IPS-18a (cell line): ENCODE measurements at regions not wholly inside any gene's neighbourhood (a gene's known extent, or its start where the extent isn't known, plus 50 kb on each side); places are given as distances from the start of the nearest gene placed in this dataset.
"Not testable (repeated sequence)": the region's sequence is repeated elsewhere in the genome, so short reads cannot be mapped to it uniquely, and the experiment has no call there.

Experiments used
- H3K27ac ChIP-seq: one replicate; pipeline ENCODE4 v1.5.1; 2013; ENCODE audit warnings: low read length
- H3K27me3 ChIP-seq: one replicate; pipeline ENCODE4 v1.6.1; 2013; ENCODE audit warnings: mild to moderate bottlenecking, low read length; ENCODE audit not compliant: control insufficient read depth, insufficient read depth
- H3K36me3 ChIP-seq: one replicate; pipeline ENCODE4 v1.6.1; 2013; ENCODE audit warnings: low read depth, low read length; ENCODE audit not compliant: control insufficient read depth
- H3K4me1 ChIP-seq: one replicate; pipeline ENCODE4 v1.6.1; 2013; ENCODE audit warnings: low read depth, low read length; ENCODE audit not compliant: control insufficient read depth
- H3K4me3 ChIP-seq: one replicate; pipeline ENCODE4 v1.5.1; 2013; ENCODE audit warnings: low read length
- H3K9ac ChIP-seq: one replicate; pipeline ENCODE4 v1.6.1; 2013; ENCODE audit warnings: mild to moderate bottlenecking, low read length, moderate library complexity
- H3K9me3 ChIP-seq: one replicate; pipeline ENCODE4 v1.6.1; 2013; ENCODE audit warnings: low read depth, low read length; ENCODE audit not compliant: control insufficient read depth

DNA sequence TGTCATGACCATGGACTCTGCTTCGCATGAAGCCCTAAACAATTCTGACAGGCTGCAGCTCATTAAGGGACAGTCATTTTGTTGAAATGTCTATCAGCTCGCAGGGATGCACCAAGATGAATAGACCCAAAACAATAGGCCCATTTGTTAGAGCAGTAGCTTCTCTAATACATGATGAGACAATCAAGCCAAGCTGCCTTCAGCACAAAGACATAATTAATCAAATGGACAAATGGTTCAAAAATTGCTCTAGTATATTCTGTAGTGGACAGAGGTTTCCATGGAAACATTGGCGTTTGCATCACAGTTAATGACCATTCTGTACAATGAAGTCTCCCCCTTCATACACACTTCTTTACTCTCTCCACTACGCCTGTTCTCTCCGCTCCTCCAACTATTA, 274.6 kb downstream of the ANXA1 start:
- Histone ChIP-seq H3K27me3 (no peaks in the 10 kb centered on the region), H3K4me3 (no peak overlapping the region), H3K9me3 (no peaks in the 10 kb centered on the region), H3K36me3 (no peaks in the 10 kb centered on the region), H3K27ac (no peak overlapping the region), H3K4me1 (no peaks in the 10 kb centered on the region), H3K9ac (no peak overlapping the region)

DNA sequence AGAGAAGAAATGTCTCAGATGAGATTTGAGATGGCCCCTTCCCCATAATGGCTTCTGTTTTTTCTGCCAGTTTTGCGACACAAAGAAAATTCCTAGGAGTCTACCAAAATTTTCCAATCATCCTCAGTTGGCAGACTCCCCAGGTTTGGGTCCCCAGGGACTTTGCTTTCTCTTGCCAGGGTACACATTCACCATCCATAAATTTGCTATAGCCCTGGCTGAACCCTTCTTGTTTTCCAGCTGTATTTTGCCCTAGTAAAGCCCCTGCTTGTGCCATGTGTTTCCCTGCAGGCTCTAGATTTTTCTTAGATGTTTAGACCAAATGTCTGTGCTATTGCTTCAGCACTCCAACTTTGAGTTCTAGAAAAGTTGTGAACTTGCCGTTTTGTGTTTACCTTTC, 283.2 kb downstream of the ANXA1 start:
- Histone ChIP-seq H3K4me3 (no peak overlapping the region), H3K27ac (no peak overlapping the region), H3K9ac (no peak overlapping the region), H3K36me3 (no peaks in the 10 kb centered on the region), H3K27me3 (no peaks in the 10 kb centered on the region), H3K4me1 (no peaks in the 10 kb centered on the region), H3K9me3 (no peaks in the 10 kb centered on the region)

DNA sequence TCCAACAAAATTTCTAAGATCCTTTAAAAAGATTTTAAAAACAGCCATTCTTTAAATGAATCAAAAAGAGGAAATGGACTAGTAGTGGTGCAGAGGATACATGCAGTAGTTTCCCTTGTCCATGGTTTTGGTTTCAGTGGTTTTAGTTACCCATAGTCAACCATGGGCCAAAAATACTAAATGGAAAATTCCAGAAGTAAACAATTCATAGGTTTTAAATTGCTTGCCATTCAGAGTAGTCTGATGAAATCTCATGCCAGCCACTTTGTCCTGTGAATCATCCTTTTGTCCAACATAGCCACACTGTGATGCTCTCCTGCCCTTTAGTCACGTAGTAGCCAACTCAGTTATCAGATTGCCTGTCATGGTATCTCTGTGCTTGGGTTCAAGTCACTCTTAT, 286.1 kb downstream of the ANXA1 start:
- Histone ChIP-seq H3K9ac (no peak overlapping the region), H3K4me3 (no peak overlapping the region), H3K36me3 (no peaks in the 10 kb centered on the region), H3K27ac (no peak overlapping the region), H3K9me3 (no peaks in the 10 kb centered on the region), H3K4me1 (peaks cover 12% of the 10 kb centered on the region), H3K27me3 (no peaks in the 10 kb centered on the region)

DNA sequence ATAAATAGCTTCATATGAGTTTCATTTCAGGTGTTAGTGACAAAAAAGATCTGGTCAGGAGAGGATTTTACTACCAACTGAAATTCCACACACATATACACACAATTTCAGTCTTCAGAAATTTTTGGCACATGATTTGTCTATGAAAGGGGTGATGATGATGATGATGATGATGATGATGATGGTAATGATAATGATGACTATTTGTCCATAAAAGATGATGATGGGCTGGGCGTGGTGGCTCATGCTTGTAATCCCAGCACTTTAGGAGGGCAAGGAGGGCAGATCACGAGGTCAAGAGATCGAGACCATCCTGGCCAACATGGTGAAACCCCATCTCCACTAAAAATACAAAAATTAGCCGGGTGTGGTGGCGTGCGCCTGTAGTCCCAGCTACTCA, 288.2 kb downstream of the ANXA1 start:
- H3K36me3 ChIP-seq, H3K4me3 ChIP-seq, H3K27ac ChIP-seq, H3K9ac ChIP-seq, H3K9me3 ChIP-seq, H3K27me3 ChIP-seq: not testable (repeated sequence)
- peaks cover 15% of the 10 kb centered on the region for H3K4me1 ChIP-seq

DNA sequence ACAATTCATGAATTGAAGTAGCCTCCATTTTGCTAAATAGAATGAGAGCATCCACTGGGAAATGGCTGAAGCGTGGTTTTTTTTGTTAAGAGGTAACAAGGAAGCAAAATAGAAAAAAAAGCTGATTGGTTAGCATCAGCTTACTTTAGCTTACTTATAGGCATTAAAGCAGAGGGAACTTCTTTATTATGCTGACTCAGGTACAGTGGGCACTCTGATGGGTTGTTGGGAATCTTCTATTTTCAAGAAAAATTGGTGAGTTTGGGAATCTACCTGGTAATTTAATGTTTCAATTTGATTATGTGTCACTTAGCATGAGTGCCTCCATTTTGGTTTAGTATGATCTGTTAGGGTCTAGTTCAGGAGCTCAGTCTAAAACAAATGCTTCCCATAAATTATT, 289.6 kb downstream of the ANXA1 start:
- H3K27ac ChIP-seq, result no peak overlapping the region
- no peaks in the 10 kb centered on the region for H3K36me3 ChIP-seq
- H3K4me1 ChIP-seq, result peaks cover 15% of the 10 kb centered on the region
- no peak overlapping the region for H3K4me3 ChIP-seq
- H3K9ac ChIP-seq, result peak overlapping the region; percentile 8
- H3K9me3 ChIP-seq, result no peaks in the 10 kb centered on the region
- no peaks in the 10 kb centered on the region for H3K27me3 ChIP-seq

DNA sequence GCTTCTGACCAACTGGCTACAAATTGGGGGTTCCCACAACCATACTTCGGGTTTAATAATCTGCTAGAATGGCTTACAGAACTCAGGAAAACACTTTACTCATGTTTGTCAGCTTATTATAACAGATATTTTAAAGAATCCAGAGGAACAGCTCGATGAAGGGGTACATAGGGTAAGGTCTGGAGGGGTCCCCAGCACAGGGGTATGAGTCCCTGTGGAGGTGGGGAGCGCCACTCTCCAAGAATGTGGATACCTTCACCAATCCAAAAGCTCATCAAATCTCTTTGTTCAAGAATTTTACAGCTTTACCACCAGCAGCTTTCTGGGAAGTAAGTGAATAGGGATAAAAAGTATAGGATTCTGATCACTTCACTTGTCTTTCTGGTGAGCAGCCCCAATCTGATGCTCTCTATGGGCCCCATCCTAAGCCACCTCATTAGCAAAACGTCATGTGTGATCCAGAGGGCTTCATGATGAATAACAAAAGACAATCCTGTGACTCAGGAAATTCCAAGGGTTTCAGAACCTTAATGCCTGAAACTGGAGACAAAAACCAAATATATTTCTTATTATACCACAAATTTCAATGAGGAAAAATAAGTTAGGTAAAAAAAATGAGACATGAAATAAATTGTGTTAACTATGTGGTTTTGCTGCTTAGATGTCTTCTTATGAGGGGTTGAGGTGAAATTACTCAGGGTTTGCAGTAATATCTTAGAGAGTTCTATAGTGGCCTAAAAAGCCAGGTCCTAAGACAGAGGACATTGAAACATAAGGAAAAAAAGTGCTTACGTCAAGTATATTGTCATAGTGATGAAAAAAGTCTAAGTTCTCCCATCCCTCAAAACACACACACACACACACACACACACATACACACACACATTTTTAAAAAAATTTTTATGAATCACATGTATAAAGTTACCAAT, 290.5 kb downstream of the ANXA1 start:
- Histone ChIP-seq H3K9ac (peak overlapping the region; percentile 8), H3K4me3 (no peak overlapping the region), H3K4me1 (peaks cover 15% of the 10 kb centered on the region), H3K27me3 (no peaks in the 10 kb centered on the region), H3K9me3 (no peaks in the 10 kb centered on the region), H3K27ac (peak overlapping the region; percentile 51), H3K36me3 (no peaks in the 10 kb centered on the region)

DNA sequence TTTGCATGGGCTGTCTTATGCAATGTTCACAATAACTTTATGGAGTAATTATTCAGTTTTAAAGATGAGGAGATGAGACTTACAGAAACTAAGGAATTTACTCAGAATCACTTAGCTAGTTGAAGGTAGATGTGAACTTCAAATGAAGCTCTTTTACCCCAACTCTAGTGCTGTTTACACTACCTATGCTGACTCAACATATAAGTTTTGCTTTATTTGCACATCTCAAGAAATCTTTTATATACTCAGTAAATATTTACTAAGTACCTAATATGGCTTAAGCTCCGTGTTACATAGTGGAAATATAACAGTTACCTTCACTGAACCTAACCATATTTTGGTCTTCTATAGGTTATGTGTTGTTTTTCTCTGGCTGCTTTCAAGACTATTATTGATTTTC, 293.2 kb downstream of the ANXA1 start:
- H3K27ac ChIP-seq, result no peak overlapping the region
- H3K4me1 ChIP-seq, result peaks cover 15% of the 10 kb centered on the region
- H3K9ac ChIP-seq, result no peak overlapping the region
- no peak overlapping the region for H3K4me3 ChIP-seq
- no peaks in the 10 kb centered on the region for H3K27me3 ChIP-seq
- H3K9me3 ChIP-seq, result no peaks in the 10 kb centered on the region
- no peaks in the 10 kb centered on the region for H3K36me3 ChIP-seq

DNA sequence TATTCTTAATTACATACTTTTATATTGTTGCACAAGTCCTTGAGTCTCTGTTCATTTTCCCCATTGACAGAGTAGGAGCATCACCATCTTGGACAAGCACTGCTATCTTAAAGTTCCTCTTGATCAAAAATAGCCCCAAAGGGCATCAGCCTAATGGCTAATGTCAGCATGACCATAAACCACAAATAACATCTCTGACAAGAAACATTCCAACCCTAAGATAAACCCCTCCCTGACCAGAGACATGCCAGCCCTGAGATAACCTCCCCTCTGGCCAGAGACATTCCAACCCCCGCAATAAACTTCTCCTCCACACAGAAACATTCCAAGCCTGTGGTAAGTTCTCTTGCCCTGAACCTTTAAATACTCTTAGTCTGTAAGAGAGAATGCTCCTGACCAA, 293.7 kb downstream of the ANXA1 start:
- H3K9ac ChIP-seq, H3K27ac ChIP-seq, H3K4me3 ChIP-seq, H3K27me3 ChIP-seq, H3K9me3 ChIP-seq, H3K36me3 ChIP-seq: not testable (repeated sequence)
- H3K4me1 ChIP-seq, result peaks cover 15% of the 10 kb centered on the region

DNA sequence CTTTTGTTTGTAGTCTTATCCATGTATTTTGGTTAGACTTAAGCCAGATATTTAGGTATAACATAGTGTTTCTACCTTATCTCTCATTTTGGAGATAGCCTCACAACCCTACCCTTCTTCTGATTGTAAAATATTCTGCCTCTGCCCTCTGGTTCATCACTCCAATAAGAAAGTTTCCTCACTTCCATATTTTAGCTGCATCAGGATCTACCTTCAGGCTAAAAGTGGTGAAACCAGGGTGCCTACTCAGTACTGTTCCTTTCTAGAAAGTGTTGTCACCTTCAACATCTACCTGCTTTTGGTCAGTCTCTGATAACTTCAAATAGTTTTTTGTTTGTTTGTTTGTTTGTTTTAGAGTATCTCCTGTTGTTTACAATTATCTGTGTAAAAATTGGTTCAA, 294.6 kb downstream of the ANXA1 start:
- H3K27ac ChIP-seq, result no peak overlapping the region
- no peak overlapping the region for H3K9ac ChIP-seq
- no peak overlapping the region for H3K4me3 ChIP-seq
- no peaks in the 10 kb centered on the region for H3K27me3 ChIP-seq
- no peaks in the 10 kb centered on the region for H3K9me3 ChIP-seq
- H3K36me3 ChIP-seq, result no peaks in the 10 kb centered on the region
- H3K4me1 ChIP-seq, result peaks cover 15% of the 10 kb centered on the region

DNA sequence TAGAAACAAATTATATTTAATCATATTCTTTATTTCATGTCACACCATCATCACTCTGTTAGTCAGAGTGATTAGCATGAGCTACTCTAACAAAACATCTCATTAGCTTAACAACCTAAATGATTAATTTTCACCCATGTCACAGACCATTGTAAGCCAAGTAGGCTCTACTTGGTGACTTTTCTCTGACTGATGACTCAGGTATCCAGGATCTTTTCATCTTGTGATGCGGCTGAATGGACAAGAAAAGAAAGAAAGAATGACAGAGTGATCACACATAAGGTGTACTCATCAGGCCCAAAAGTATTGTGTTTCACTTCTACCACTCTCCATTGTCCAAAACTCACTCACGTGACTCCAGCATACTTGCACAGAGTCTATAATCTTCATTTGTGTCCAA, 299.3 kb downstream of the ANXA1 start:
- Histone ChIP-seq H3K36me3 (no peaks in the 10 kb centered on the region), H3K9me3 (no peaks in the 10 kb centered on the region), H3K4me1 (no peaks in the 10 kb centered on the region), H3K27me3 (no peaks in the 10 kb centered on the region), H3K27ac (no peak overlapping the region), H3K4me3 (no peak overlapping the region), H3K9ac (no peak overlapping the region)

DNA sequence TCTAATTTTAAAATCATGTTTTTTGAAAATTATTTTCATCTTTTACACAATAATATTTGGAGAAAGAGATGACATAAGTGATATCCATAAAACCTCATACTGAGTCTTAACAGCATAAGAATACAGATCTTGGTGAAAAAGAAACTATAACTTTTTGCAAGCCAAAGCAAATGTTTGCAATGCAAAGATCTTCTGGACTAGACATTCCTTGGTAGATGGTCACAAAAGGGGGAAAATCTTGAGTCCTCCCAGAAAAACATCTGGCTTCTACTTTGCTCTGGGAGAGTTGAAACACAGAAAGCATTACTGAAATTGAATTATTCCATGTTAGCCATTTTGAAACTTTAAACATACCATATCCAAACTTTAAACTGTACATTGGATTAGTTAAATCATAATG, 308.2 kb downstream of the ANXA1 start:
- Histone ChIP-seq H3K27me3 (no peaks in the 10 kb centered on the region), H3K36me3 (no peaks in the 10 kb centered on the region)

DNA sequence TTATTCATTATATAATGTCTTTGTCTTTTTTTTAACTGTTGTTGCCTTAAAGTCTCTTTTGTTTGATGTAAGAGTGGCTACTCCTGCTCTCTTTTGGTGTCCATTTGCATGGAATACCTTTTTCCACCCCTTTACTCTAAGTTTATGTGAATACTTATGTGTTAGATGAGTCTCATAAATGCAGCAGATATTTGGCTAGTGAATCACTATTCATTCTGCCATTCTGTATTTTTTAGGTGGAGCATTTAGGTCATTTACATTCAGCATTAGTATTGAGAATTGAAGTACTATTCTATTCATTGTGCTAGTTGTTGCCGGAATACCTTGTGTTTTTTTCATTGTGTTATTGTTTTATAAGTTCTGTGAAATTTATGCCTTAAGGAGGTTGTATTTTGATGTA, 317.1 kb downstream of the ANXA1 start:
- H3K4me3 ChIP-seq, result no peak overlapping the region
- no peaks in the 10 kb centered on the region for H3K27me3 ChIP-seq
- no peaks in the 10 kb centered on the region for H3K36me3 ChIP-seq
- no peak overlapping the region for H3K9ac ChIP-seq
- no peaks in the 10 kb centered on the region for H3K4me1 ChIP-seq
- H3K27ac ChIP-seq, result no peak overlapping the region
- H3K9me3 ChIP-seq, result no peaks in the 10 kb centered on the region

More for the DNA sequence above, 308.2 kb downstream of the ANXA1 start:
- Histone ChIP-seq H3K4me1 (no peaks in the 10 kb centered on the region), H3K9ac (no peak overlapping the region), H3K4me3 (no peak overlapping the region), H3K27ac (no peak overlapping the region), H3K9me3 (no peaks in the 10 kb centered on the region)
